C4-2B (cell line): ENCODE measurements at regions not wholly inside any gene's neighbourhood (a gene's known extent, or its start where the extent isn't known, plus 50 kb on each side); places are given as distances from the start of the nearest gene placed in this dataset.

ENCODE experiments used
- CTCF ChIP-seq: fragments of 450-650 bp; conservative IDR thresholded peaks from 2 replicates; pipeline ENCODE4 v1.5.1; 2017; ENCODE audit warnings: mild to moderate bottlenecking
- ZFX ChIP-seq: fragments of 450-650 bp; IDR thresholded peaks from 2 replicates; pipeline ENCODE4 v1.6.1; 2017

GRCh38 chr2:194815475-194815874 lies 841.6 kb upstream of the SLC39A10 start:
- TF ChIP-seq CTCF, result no peak
- no peak for TF ChIP-seq ZFX
